WTC11 (cell line): ENCODE measurements at regions not wholly inside any gene's neighbourhood (a gene's known extent, or its start where the extent isn't known, plus 50 kb on each side); places are given as distances from the start of the nearest gene placed in this dataset.

Experiments
- ATAC-seq: fragments of 200-7000 bp; cut with Tn5 transposase; 2 replicates; pipeline ENCODE4 v1.10.0; 2021; ENCODE audit warnings: mild to moderate bottlenecking, moderate library complexity
- CTCF ChIA-PET: fragments of 300-600 bp; sonication (Branson Sonifier 250); formaldehyde crosslinking; loops from one replicate; lab custom pipeline; 2021; ENCODE audit warnings: antibody characterized with exemption; lab: Charles Lee
- POLR2A ChIA-PET: fragments of 350-600 bp; sonication (Branson Sonifier 250); formaldehyde crosslinking; loops from one replicate; lab custom pipeline; 2021; ENCODE audit warnings: antibody characterized with exemption; lab: Charles Lee
- DNase-seq: peaks from one replicate; pipeline ENCODE4 v3.0.0; 2021; ENCODE audit warnings: low spot score
- H3K27ac Mint-ChIP-seq: 2 replicates; pipeline ENCODE4 v1.8.0; 2021; ENCODE audit warnings: mixed read lengths
- H3K27me3 Mint-ChIP-seq: 2 replicates; pipeline ENCODE4 v1.8.0; 2021; ENCODE audit warnings: low read depth, mild to moderate bottlenecking, moderate library complexity, mixed read lengths
- H3K36me3 Mint-ChIP-seq: 2 replicates; pipeline ENCODE4 v1.8.0; 2021; ENCODE audit warnings: mixed read lengths
- H3K4me1 Mint-ChIP-seq: 2 replicates; pipeline ENCODE4 v1.8.0; 2022; ENCODE audit warnings: mixed read lengths
- H3K4me3 Mint-ChIP-seq: 2 replicates; pipeline ENCODE4 v1.8.0; 2021; ENCODE audit warnings: mild to moderate bottlenecking, moderate library complexity, mixed read lengths
- H3K9me3 Mint-ChIP-seq: 2 replicates; pipeline ENCODE4 v1.8.0; 2021; ENCODE audit warnings: mixed read lengths
- ATF1 ChIP-seq: sonication (generic); formaldehyde crosslinking; IDR thresholded peaks from 2 replicates; pipeline ENCODE4 v1.8.1; 2023; ENCODE audit warnings: mild to moderate bottlenecking, moderate library complexity, missing genetic modification reagents
- CBFB ChIP-seq: sonication (generic); formaldehyde crosslinking; IDR thresholded peaks from 2 replicates; pipeline ENCODE4 v1.8.1; 2022; ENCODE audit warnings: mild to moderate bottlenecking, low read depth, missing genetic modification reagents
- CREM ChIP-seq: sonication (generic); formaldehyde crosslinking; IDR thresholded peaks from 2 replicates; pipeline ENCODE4 v1.8.1; 2022; ENCODE audit warnings: mild to moderate bottlenecking, missing genetic modification reagents, moderate library complexity
- EMX1 ChIP-seq: fragments of 250-450 bp; sonication (Bioruptor Pico); IDR thresholded peaks from 2 replicates; pipeline ENCODE4 v1.8.0; 2021; ENCODE audit warnings: mild to moderate bottlenecking
- ERG ChIP-seq: fragments of 250-450 bp; sonication (Bioruptor Pico); IDR thresholded peaks from 2 replicates; pipeline ENCODE4 v1.8.0; 2021; ENCODE audit warnings: mild to moderate bottlenecking
- ESRRA ChIP-seq: sonication (generic); formaldehyde crosslinking; IDR thresholded peaks from 2 replicates; pipeline ENCODE4 v1.8.1; 2022; ENCODE audit warnings: mild to moderate bottlenecking, missing genetic modification reagents, borderline replicate concordance
- GTF2I ChIP-seq: fragments of 250-450 bp; sonication (Bioruptor Pico); conservative IDR thresholded peaks from 2 replicates; pipeline ENCODE4 v1.4.0; 2021; ENCODE audit warnings: mild to moderate bottlenecking
- HMGA2 ChIP-seq: fragments of 250-450 bp; sonication (Bioruptor Pico); IDR thresholded peaks from 2 replicates; pipeline ENCODE4 v1.4.0; 2021; ENCODE audit warnings: mild to moderate bottlenecking, moderate library complexity
- JUN ChIP-seq: sonication (generic); formaldehyde crosslinking; IDR thresholded peaks from 2 replicates; pipeline ENCODE4 v1.8.0; 2023; ENCODE audit warnings: mild to moderate bottlenecking, missing genetic modification reagents
- KAT7 ChIP-seq: sonication (generic); formaldehyde crosslinking; IDR thresholded peaks from 2 replicates; pipeline ENCODE4 v1.8.1; 2023; ENCODE audit warnings: missing genetic modification reagents, mild to moderate bottlenecking, borderline replicate concordance
- MAX ChIP-seq: sonication (generic); formaldehyde crosslinking; IDR thresholded peaks from 2 replicates; pipeline ENCODE4 v1.8.0; 2022; ENCODE audit warnings: mild to moderate bottlenecking, missing genetic modification reagents
- NFYB ChIP-seq: sonication (generic); formaldehyde crosslinking; conservative IDR thresholded peaks from 2 replicates; pipeline ENCODE4 v1.8.0; 2022; ENCODE audit warnings: low read depth, missing genetic modification reagents
- NR3C1 ChIP-seq: sonication (generic); formaldehyde crosslinking; conservative IDR thresholded peaks from 2 replicates; pipeline ENCODE4 v1.8.1; 2023; ENCODE audit warnings: low read depth, mild to moderate bottlenecking, missing genetic modification reagents
- PRDM15 ChIP-seq: sonication (generic); formaldehyde crosslinking; IDR thresholded peaks from 2 replicates; pipeline ENCODE4 v1.8.0; 2022; ENCODE audit warnings: missing genetic modification reagents
- RELA ChIP-seq: sonication (generic); formaldehyde crosslinking; IDR thresholded peaks from 2 replicates; pipeline ENCODE4 v1.8.1; 2022; ENCODE audit warnings: missing genetic modification reagents, mild to moderate bottlenecking, borderline replicate concordance
- SMAD4 ChIP-seq: sonication (generic); formaldehyde crosslinking; IDR thresholded peaks from 2 replicates; pipeline ENCODE4 v1.8.0; 2022; ENCODE audit warnings: mild to moderate bottlenecking, missing genetic modification reagents
- ZNF281 ChIP-seq: sonication (generic); formaldehyde crosslinking; IDR thresholded peaks from 2 replicates; pipeline ENCODE4 v1.8.0; 2023; ENCODE audit warnings: mild to moderate bottlenecking, missing genetic modification reagents
- ZNF423 ChIP-seq: fragments of 250-450 bp; sonication (Bioruptor Pico); IDR thresholded peaks from 2 replicates; pipeline ENCODE4 v2.1.2; 2022; ENCODE audit warnings: mild to moderate bottlenecking, moderate library complexity
- ZNF425 ChIP-seq: fragments of 250-450 bp; sonication (Bioruptor Pico); conservative IDR thresholded peaks from 2 replicates; pipeline ENCODE4 v1.9.0; 2021; ENCODE audit warnings: mild to moderate bottlenecking
- ZNF671 ChIP-seq: fragments of 250-450 bp; sonication (Bioruptor Pico); IDR thresholded peaks from 2 replicates; pipeline ENCODE4 v1.8.0; 2021; ENCODE audit warnings: mild to moderate bottlenecking

GRCh38 chr9:80086386-80086785 lies 514.6 kb downstream of the TLE4 start:
- Mint-ChIP-seq H3K4me1 (no peaks in the 10 kb centered on the region), H3K27me3 (no peaks in the 10 kb centered on the region), H3K27ac (no peak overlapping the region)
- POLR2A ChIA-PET = no interaction called here
- DNase-seq = no peak
- no peak for TF ChIP-seq MAX (CRISPR knock-in tag)
- no peak for TF ChIP-seq GTF2I
- TF ChIP-seq ATF1 = no peak
- TF ChIP-seq ZNF423 (CRISPR knock-in tag) = no peak
- TF ChIP-seq SMAD4 (CRISPR knock-in tag) = no peak
- TF ChIP-seq NR3C1 (CRISPR knock-in tag) = no peak
- TF ChIP-seq ERG (CRISPR knock-in tag) = no peak
- no peak for TF ChIP-seq ZNF425
- no peak for TF ChIP-seq RELA (CRISPR knock-in tag)
- TF ChIP-seq KAT7 = no peak
- TF ChIP-seq JUN (CRISPR knock-in tag) = no peak
- no peak for TF ChIP-seq PRDM15 (CRISPR knock-in tag)
- TF ChIP-seq CREM = no peak
- TF ChIP-seq ZNF671 (CRISPR knock-in tag) = no peak
- no peak for TF ChIP-seq NFYB
- TF ChIP-seq ZNF281 (CRISPR knock-in tag) = no peak
- no peak for TF ChIP-seq EMX1 (CRISPR knock-in tag)
- TF ChIP-seq HMGA2 (CRISPR knock-in tag) = no peak
- TF ChIP-seq ESRRA (CRISPR knock-in tag) = no peak
- TF ChIP-seq CBFB (CRISPR knock-in tag) = no peak
- TF ChIP-seq, all 79 proteins: peak for 0
- no peak overlapping the region for H3K4me3 Mint-ChIP-seq
- H3K36me3 Mint-ChIP-seq = no peaks in the 10 kb centered on the region
- H3K9me3 Mint-ChIP-seq = no peaks in the 10 kb centered on the region
- CTCF ChIA-PET = no interaction called here
- ATAC-seq = no peak
